DND-41 (cell line): ENCODE measurements at regions not wholly inside any gene's neighbourhood (a gene's known extent, or its start where the extent isn't known, plus 50 kb on each side); places are given as distances from the start of the nearest gene placed in this dataset.

Experiments used
- ATAC-seq: fragments of 200-7000 bp; cut with Tn5 transposase; 3 replicates; pipeline ENCODE4 v1.9.1; 2021; ENCODE audit warnings: low read depth; ENCODE audit not compliant: insufficient read depth
- DNase-seq: peaks from one replicate; pipeline ENCODE4 v3.0.0-alpha.2; 2020
- H2AFZ ChIP-seq: 2 replicates; pipeline ENCODE4 v1.6.0; 2012; ENCODE audit warnings: low read depth, low read length
- H3K27ac ChIP-seq: 2 replicates; pipeline ENCODE4 v1.5.1; 2012; ENCODE audit warnings: low read length, inconsistent platforms
- H3K27me3 ChIP-seq: fragments of 200-600 bp; sonication (generic); 2 replicates; pipeline ENCODE4 v1.6.0; 2012; ENCODE audit warnings: low read length, mild to moderate bottlenecking, inconsistent platforms; ENCODE audit not compliant: insufficient read depth, poor library complexity
- H3K36me3 ChIP-seq: 2 replicates; pipeline ENCODE4 v1.5.1; 2012; ENCODE audit warnings: low read length, inconsistent platforms; ENCODE audit not compliant: insufficient read depth
- H3K4me1 ChIP-seq: 2 replicates; pipeline ENCODE4 v1.5.1; 2012; ENCODE audit warnings: mild to moderate bottlenecking, low read length; ENCODE audit not compliant: insufficient read depth
- H3K4me2 ChIP-seq: 2 replicates; pipeline ENCODE4 v1.6.0; 2012; ENCODE audit warnings: mild to moderate bottlenecking, moderate library complexity, low read length, inconsistent platforms; ENCODE audit not compliant: insufficient read depth
- H3K4me3 ChIP-seq, 2 experiments: fragments of 200-600 bp in 1 of 2; shearing (Covaris generic) in 1 of 2; 2 replicates each; pipeline ENCODE4 v1.5.1; 2012 to 2016; ENCODE audit warnings: inconsistent platforms in 2 of 2, low read length in 2 of 2, mild to moderate bottlenecking in 2 of 2, low read depth in 1 of 2, moderate library complexity in 1 of 2
- H3K79me2 ChIP-seq: 2 replicates; pipeline ENCODE4 v1.6.0; 2012; ENCODE audit warnings: low read length, inconsistent platforms; ENCODE audit not compliant: insufficient read depth
- H3K9ac ChIP-seq: 2 replicates; pipeline ENCODE4 v1.6.0; 2012; ENCODE audit warnings: low read depth, mild to moderate bottlenecking, inconsistent platforms, low read length, moderate library complexity
- H3K9me3 ChIP-seq: 2 replicates; pipeline ENCODE4 v1.5.1; 2012; ENCODE audit warnings: low read length, moderate library complexity, mild to moderate bottlenecking, inconsistent platforms; ENCODE audit not compliant: insufficient read depth, severe bottlenecking
- H4K20me1 ChIP-seq: 2 replicates; pipeline ENCODE4 v1.6.0; 2012; ENCODE audit warnings: low read length; ENCODE audit not compliant: insufficient read depth
- EZH2 ChIP-seq: IDR thresholded peaks from 3 replicates; pipeline ENCODE4 v1.6.1; 2012; ENCODE audit warnings: borderline replicate concordance, low read depth, mild to moderate bottlenecking, moderate library complexity, low read length, inconsistent platforms; ENCODE audit not compliant: severe bottlenecking
- TF ChIP-seq, protein P1 (sequence below): IDR thresholded peaks from 2 replicates; pipeline ENCODE4 v1.5.1; 2012; ENCODE audit warnings: borderline replicate concordance, low read length, moderate library complexity, mild to moderate bottlenecking; ENCODE audit not compliant: poor library complexity, severe bottlenecking; ENCODE audit errors: extremely low read depth

DNA sequence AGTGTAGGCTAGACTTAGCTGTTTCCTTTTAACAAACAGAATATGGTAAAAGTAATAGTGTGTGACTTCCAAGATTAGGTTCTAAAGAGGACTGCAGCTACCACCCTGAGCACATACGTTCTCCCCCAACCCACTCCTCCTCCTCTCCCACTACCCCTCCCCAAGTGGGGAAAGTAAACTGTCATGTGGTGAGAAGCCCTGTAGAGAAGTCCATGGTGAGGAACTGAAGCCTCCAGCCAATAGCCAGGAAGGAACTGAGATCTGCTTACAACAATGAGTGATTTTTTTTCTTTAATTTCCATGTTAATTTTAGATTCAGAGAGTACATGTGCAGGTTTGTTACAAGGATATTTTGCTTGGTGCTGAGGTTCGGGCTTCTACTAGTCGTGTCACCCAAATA lies 57.0 kb upstream of the EGLN3 start:
- ATAC-seq (no peak), DNase-seq (no peak)
- TF ChIP-seq EZH2 = no peak
- TF ChIP-seq, protein P1, sequence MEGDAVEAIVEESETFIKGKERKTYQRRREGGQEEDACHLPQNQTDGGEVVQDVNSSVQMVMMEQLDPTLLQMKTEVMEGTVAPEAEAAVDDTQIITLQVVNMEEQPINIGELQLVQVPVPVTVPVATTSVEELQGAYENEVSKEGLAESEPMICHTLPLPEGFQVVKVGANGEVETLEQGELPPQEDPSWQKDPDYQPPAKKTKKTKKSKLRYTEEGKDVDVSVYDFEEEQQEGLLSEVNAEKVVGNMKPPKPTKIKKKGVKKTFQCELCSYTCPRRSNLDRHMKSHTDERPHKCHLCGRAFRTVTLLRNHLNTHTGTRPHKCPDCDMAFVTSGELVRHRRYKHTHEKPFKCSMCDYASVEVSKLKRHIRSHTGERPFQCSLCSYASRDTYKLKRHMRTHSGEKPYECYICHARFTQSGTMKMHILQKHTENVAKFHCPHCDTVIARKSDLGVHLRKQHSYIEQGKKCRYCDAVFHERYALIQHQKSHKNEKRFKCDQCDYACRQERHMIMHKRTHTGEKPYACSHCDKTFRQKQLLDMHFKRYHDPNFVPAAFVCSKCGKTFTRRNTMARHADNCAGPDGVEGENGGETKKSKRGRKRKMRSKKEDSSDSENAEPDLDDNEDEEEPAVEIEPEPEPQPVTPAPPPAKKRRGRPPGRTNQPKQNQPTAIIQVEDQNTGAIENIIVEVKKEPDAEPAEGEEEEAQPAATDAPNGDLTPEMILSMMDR = no peak
- H3K27me3 ChIP-seq = no peaks in the 10 kb centered on the region
- H4K20me1 ChIP-seq = no peaks in the 10 kb centered on the region
- peaks cover 4% of the 10 kb centered on the region; the same call in 1 of the 2 replicates for H3K79me2 ChIP-seq
- peaks cover 19% of the 10 kb centered on the region for H3K4me1 ChIP-seq
- no peaks in the 10 kb centered on the region for H3K36me3 ChIP-seq
- H3K4me2 ChIP-seq = no peak overlapping the region
- H3K9me3 ChIP-seq = no peaks in the 10 kb centered on the region
- H3K27ac ChIP-seq = no peak overlapping the region
- no peak overlapping the region for H2AFZ ChIP-seq
- no peak overlapping the region for H3K9ac ChIP-seq
- no peak overlapping the region for H3K4me3 ChIP-seq

DNA sequence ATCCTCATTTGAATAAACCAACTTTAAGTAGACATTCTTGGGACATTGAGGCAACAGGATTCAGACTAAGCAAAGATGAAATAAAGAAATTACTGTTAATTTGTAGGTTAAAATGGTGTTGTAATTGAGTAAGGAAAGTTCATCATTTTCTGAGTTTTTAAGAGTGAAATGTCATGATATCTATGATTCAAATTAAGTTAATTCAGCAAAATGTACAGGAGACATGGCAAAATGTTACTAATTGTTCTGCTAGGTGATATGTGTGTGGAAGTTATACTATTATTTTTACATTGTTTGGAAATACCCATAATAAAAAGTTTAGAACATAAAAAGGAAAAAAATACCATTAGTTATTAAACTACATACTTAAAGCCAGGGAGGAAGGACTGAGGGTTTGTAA lies 55.0 kb upstream of the EGLN3 start:
- H3K4me1 ChIP-seq = no peaks in the 10 kb centered on the region
- ATAC-seq = no peak
- no peak overlapping the region for H3K4me3 ChIP-seq
- no peak overlapping the region for H3K4me2 ChIP-seq
- TF ChIP-seq, protein P1 = no peak
- TF ChIP-seq EZH2 = no peak
- no peak overlapping the region for H3K27ac ChIP-seq
- no peak for DNase-seq
- no peaks in the 10 kb centered on the region for H3K36me3 ChIP-seq
- H3K27me3 ChIP-seq = no peaks in the 10 kb centered on the region
- no peaks in the 10 kb centered on the region for H4K20me1 ChIP-seq
- H3K79me2 ChIP-seq = no peaks in the 10 kb centered on the region
- no peak overlapping the region for H3K9ac ChIP-seq
- no peaks in the 10 kb centered on the region for H3K9me3 ChIP-seq
- no peak overlapping the region for H2AFZ ChIP-seq

DNA sequence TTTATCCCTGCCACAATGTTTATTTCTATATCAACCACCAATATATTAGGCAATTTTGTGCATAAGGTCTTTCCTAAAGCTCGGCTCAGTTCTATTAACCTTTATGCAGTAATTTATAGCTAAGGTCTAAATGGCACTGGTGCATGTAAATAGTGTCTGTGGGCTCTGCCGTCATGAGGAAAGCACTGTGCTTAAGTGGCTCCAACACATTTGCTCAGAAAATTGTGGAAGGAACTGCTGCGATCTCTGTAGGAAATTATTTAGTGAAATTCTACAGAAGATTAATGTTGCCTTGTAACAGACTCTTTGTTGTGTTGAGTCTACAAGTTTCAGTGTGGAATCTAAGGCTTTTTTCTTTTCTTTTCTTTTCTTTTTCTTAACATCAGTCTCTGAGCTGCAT lies 54.0 kb upstream of the EGLN3 start:
- Histone ChIP-seq H3K4me3 (no peak overlapping the region), H3K36me3 (no peaks in the 10 kb centered on the region), H3K27ac (no peak overlapping the region), H3K27me3 (no peaks in the 10 kb centered on the region), H3K79me2 (no peaks in the 10 kb centered on the region), H2AFZ (no peak overlapping the region), H3K4me2 (no peak overlapping the region), H3K4me1 (no peaks in the 10 kb centered on the region), H4K20me1 (no peaks in the 10 kb centered on the region), H3K9me3 (no peaks in the 10 kb centered on the region), H3K9ac (no peak overlapping the region)
- TF ChIP-seq, protein P1 = no peak
- no peak for TF ChIP-seq EZH2
- no peak for ATAC-seq
- no peak for DNase-seq

DNA sequence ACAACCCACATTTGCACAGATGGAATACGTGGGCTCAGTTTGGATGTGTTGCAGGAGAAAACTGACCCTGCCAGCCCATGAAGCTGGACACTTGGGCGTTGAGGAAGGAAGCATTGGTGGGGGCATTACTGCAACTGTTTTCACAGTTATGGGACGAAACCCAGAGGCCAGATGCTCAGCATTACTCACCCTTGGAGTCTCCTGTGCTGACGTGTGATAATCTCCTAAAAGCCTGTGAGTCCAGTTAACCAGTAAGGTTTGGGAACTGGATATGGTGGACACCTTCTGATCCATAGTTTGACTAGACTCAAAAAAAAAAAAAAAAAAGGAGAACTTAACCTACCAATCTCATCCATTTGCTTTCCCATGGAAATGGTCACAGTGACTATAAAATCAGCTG lies 52.8 kb upstream of the EGLN3 start:
- Histone ChIP-seq H2AFZ (no peak overlapping the region), H3K9me3 (no peaks in the 10 kb centered on the region), H3K4me2 (no peak overlapping the region), H3K36me3 (no peaks in the 10 kb centered on the region), H3K27me3 (no peaks in the 10 kb centered on the region), H3K4me1 (no peaks in the 10 kb centered on the region), H3K79me2 (no peaks in the 10 kb centered on the region), H3K27ac (no peak overlapping the region), H3K9ac (no peak overlapping the region), H4K20me1 (no peaks in the 10 kb centered on the region), H3K4me3 (no peak overlapping the region)
- TF ChIP-seq, protein P1 = no peak
- no peak for TF ChIP-seq EZH2
- ATAC-seq (no peak), DNase-seq (no peak)
